OCI-LY1 (cell line): ENCODE measurements at regions not wholly inside any gene's neighbourhood (a gene's known extent, or its start where the extent isn't known, plus 50 kb on each side); places are given as distances from the start of the nearest gene placed in this dataset.

Source experiments
- EZH2 ChIP-seq: fragments of 200-600 bp; sonication (generic), shearing (Covaris generic); IDR thresholded peaks from 2 replicates; pipeline ENCODE4 v1.8.0; 2017; ENCODE audit warnings: borderline replicate concordance, mixed run types, mild to moderate bottlenecking, antibody characterized with exemption, low read length, moderate library complexity, mixed read lengths
- TF ChIP-seq, protein P1 (sequence below): fragments of 200-600 bp; sonication (generic), shearing (Covaris generic); IDR thresholded peaks from 2 replicates; pipeline ENCODE4 v1.5.1; 2017; ENCODE audit warnings: mild to moderate bottlenecking, antibody characterized with exemption, low read length, moderate library complexity, mixed read lengths

DNA sequence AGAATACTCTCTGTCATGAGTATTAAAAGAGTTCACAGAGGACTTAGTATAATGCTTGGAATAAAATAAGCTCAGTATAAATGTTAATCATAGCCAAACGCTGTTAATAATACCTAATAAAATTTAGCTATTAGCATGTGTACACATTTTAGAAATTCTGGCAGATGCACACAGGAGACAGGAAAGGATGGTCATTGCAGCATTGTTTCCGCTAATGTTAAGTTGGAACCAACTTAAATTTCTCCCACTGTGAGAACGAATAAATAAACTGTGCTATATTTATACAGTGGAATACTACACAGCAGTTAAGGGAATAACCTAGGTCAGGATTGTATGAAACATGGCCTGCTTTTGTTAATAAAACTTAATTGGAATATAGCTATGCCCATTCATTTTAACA lies 370.4 kb upstream of the TGFBR2 start:
- TF ChIP-seq, protein P1, sequence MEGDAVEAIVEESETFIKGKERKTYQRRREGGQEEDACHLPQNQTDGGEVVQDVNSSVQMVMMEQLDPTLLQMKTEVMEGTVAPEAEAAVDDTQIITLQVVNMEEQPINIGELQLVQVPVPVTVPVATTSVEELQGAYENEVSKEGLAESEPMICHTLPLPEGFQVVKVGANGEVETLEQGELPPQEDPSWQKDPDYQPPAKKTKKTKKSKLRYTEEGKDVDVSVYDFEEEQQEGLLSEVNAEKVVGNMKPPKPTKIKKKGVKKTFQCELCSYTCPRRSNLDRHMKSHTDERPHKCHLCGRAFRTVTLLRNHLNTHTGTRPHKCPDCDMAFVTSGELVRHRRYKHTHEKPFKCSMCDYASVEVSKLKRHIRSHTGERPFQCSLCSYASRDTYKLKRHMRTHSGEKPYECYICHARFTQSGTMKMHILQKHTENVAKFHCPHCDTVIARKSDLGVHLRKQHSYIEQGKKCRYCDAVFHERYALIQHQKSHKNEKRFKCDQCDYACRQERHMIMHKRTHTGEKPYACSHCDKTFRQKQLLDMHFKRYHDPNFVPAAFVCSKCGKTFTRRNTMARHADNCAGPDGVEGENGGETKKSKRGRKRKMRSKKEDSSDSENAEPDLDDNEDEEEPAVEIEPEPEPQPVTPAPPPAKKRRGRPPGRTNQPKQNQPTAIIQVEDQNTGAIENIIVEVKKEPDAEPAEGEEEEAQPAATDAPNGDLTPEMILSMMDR: no peak
- no peak for TF ChIP-seq EZH2
